Tibial artery (tissue), 4 donors: ENCODE measurements at regions not wholly inside any gene's neighbourhood (a gene's known extent, or its start where the extent isn't known, plus 50 kb on each side); places are given as distances from the start of the nearest gene placed in this dataset.

ENCODE experiments used
- DNase-seq, 2 donors: peaks; one replicate each; pipeline ENCODE4 v3.0.0-alpha.2; 2019
- H3K27ac ChIP-seq, 2 donors: fragments of 200-600 bp; sonication (generic) in 1 of 2; 1 replicate in 1 of 2; 2 replicates in 1 of 2; pipeline ENCODE4 v1.5.1; 2018 to 2019; ENCODE audit warnings: mild to moderate bottlenecking in 1 of 2
- H3K27me3 ChIP-seq, 2 donors: fragments of 200-600 bp; sonication (generic) in 1 of 2; one replicate each; pipeline versions ENCODE4 v1.5.1 to v1.6.0; 2016 to 2019
- H3K36me3 ChIP-seq, 3 donors: fragments of 200-600 bp; sonication (generic) in 2 of 3; one replicate each; pipeline ENCODE4 v1.5.1; 2016 to 2019; ENCODE audit warnings: mild to moderate bottlenecking in 2 of 3
- H3K4me1 ChIP-seq, 4 donors: fragments of 200-600 bp; sonication (generic) in 2 of 4; 1 replicate in 3 of 4; 2 replicates in 1 of 4; pipeline ENCODE4 v1.5.1; 2016 to 2019
- H3K4me3 ChIP-seq, 2 donors: fragments of 200-600 bp; sonication (generic) in 1 of 2; 1 replicate in 1 of 2; 2 replicates in 1 of 2; pipeline ENCODE4 v1.5.1; 2018 to 2019; ENCODE audit warnings: mild to moderate bottlenecking in 2 of 2
- H3K9me3 ChIP-seq, 3 donors: fragments of 200-600 bp; sonication (generic) in 1 of 3; one replicate each; pipeline ENCODE4 v1.5.1; 2016 to 2019
- CTCF ChIP-seq, 2 experiments: fragments of 200-600 bp in 1 of 2; fragments of 450-650 bp in 1 of 2; IDR thresholded peaks; one replicate each; pipeline ENCODE4 v1.5.1; 2017 to 2019; ENCODE audit warnings: antibody characterized with exemption in 2 of 2, mild to moderate bottlenecking in 1 of 2, moderate library complexity in 1 of 2
- intact Hi-C: fragments of 100-400 bp; cut with DNase I; formaldehyde crosslinking; loops from one replicate; pipeline ENCODE4 v1.15.0; 2023; ENCODE audit warnings: low total_unique reads

GRCh38 chr15:62855085-62855476, 187.5 kb upstream of the TPM1 start:
- no peak overlapping the region for H3K27ac ChIP-seq
- no peaks in the 10 kb centered on the region for H3K27me3 ChIP-seq
- H3K36me3 ChIP-seq, result no peaks in the 10 kb centered on the region
- H3K4me1 ChIP-seq, result peaks cover 0 to 18% (median 4%) of the 10 kb centered on the region in 4 donors
- TF ChIP-seq CTCF (IDR thresholded peaks at IDR 0.05), result no peak
- no peak for DNase-seq
- no peak overlapping the region for H3K4me3 ChIP-seq
- no peaks in the 10 kb centered on the region for H3K9me3 ChIP-seq
- intact Hi-C loops, result loop anchor here (10.0 kb wide), 1 partner anchor 540 kb away; no protein-coding TSS in a partner anchor

GRCh38 chr15:62856466-62857246, 185.9 kb upstream of the TPM1 start:
- intact Hi-C loops, result loop anchor here (10.0 kb wide), 1 partner anchor 538 kb away; no protein-coding TSS in a partner anchor
- no peaks in the 10 kb centered on the region for H3K36me3 ChIP-seq
- H3K9me3 ChIP-seq, result no peaks in the 10 kb centered on the region
- peaks cover 0 to 9% (median 0%) of the 10 kb centered on the region in 4 donors for H3K4me1 ChIP-seq
- H3K27me3 ChIP-seq, result no peaks in the 10 kb centered on the region
- TF ChIP-seq CTCF (IDR thresholded peaks at IDR 0.05), result no peak
- H3K4me3 ChIP-seq, result no peak overlapping the region
- DNase-seq, result no peak
- H3K27ac ChIP-seq, result no peak overlapping the region

GRCh38 chr15:62857411-62857853, 185.1 kb upstream of the TPM1 start:
- Histone ChIP-seq H3K4me3 (no peak overlapping the region), H3K27me3 (no peaks in the 10 kb centered on the region), H3K27ac (no peak overlapping the region), H3K4me1 (peaks cover 0 to 9% (median 0%) of the 10 kb centered on the region in 4 donors), H3K9me3 (no peaks in the 10 kb centered on the region), H3K36me3 (no peaks in the 10 kb centered on the region)
- TF ChIP-seq CTCF (IDR thresholded peaks at IDR 0.05), result no peak
- no peak for DNase-seq
- intact Hi-C loops, result loop anchor here (10.0 kb wide), 1 partner anchor 537 kb away; no protein-coding TSS in a partner anchor

GRCh38 chr15:62858343-62858742, 184.2 kb upstream of the TPM1 start:
- Histone ChIP-seq H3K36me3 (no peaks in the 10 kb centered on the region), H3K9me3 (no peaks in the 10 kb centered on the region), H3K27me3 (no peaks in the 10 kb centered on the region), H3K4me3 (no peak overlapping the region), H3K4me1 (peaks cover 0 to 3% (median 0%) of the 10 kb centered on the region in 4 donors), H3K27ac (no peak overlapping the region)
- no peak for DNase-seq
- intact Hi-C loops, result loop anchor here (10.0 kb wide), 1 partner anchor 536 kb away; no protein-coding TSS in a partner anchor
- TF ChIP-seq CTCF (IDR thresholded peaks at IDR 0.05), result no peak

GRCh38 chr15:62862717-62863116, 179.8 kb upstream of the TPM1 start:
- no peaks in the 10 kb centered on the region for H3K27me3 ChIP-seq
- H3K4me3 ChIP-seq, result no peak overlapping the region
- H3K36me3 ChIP-seq, result no peaks in the 10 kb centered on the region
- DNase-seq, result no peak
- no peaks in the 10 kb centered on the region for H3K4me1 ChIP-seq
- intact Hi-C loops, result no loop called here
- no peaks in the 10 kb centered on the region for H3K9me3 ChIP-seq
- TF ChIP-seq CTCF (IDR thresholded peaks at IDR 0.05), result no peak
- H3K27ac ChIP-seq, result no peak overlapping the region
